ENCODE measurements at regions not wholly inside any gene's neighbourhood (a gene's known extent, or its start where the extent isn't known, plus 50 kb on each side); places are given as distances from the start of the nearest gene placed in this dataset.

- no peak for TF ChIP-seq POLR2A (IDR thresholded peaks at IDR 0.05)
- no peak for TF ChIP-seq POLR2AphosphoS5 (IDR thresholded peaks at IDR 0.05)
Observed at GRCh38 chr21:35458405-35458804, 409.3 kb upstream of the RUNX1 start.

All from spleen (tissue), 3 donors.